ENCODE measurements at regions not wholly inside any gene's neighbourhood (a gene's known extent, or its start where the extent isn't known, plus 50 kb on each side); places are given as distances from the start of the nearest gene placed in this dataset.

DNA sequence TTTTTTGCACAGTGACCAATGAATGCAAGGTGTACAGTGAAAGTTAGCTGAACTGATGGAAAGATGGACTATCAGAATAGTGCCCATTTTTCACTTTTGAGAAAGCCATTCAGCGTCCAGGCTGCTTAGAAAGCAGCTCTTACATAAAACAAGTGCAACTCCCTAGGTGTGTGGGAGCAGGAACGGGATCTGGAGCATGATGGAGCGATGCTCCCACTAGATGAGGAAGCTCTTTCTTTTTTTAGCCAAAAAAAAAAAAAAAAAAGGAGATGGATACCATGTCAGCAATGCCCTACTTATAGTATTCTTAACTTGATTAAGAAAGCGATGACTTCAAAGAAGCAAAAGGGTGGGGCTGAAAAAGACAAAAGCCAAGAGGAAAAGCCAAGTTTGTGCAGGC is 925.5 kb downstream of the GATA3 start:
- Mint-ChIP-seq H3K4me3 (no peak overlapping the region), H3K36me3 (ENCODE audit: insufficient read depth in 2 of 2) (peaks cover 0 to 10% of the 10 kb centered on the region in 2 donors), H3K27me3 (ENCODE audit: low read depth) (no peaks in the 10 kb centered on the region), H3K4me1 (ENCODE audit: low read depth) (peaks cover 32% of the 10 kb centered on the region), H3K9me3 (no peaks in the 10 kb centered on the region), H3K27ac (no peak overlapping the region)
- DNase-seq (no peak), ATAC-seq (replicated peaks in 1 of 2) (no peak)

- H3K27ac Mint-ChIP-seq, result no peak overlapping the region
- H3K9me3 Mint-ChIP-seq, result no peaks in the 10 kb centered on the region
- peaks cover 29% of the 10 kb centered on the region for H3K4me1 Mint-ChIP-seq (ENCODE audit: low read depth)
- no peak overlapping the region for H3K4me3 Mint-ChIP-seq
- ATAC-seq (replicated peaks in 1 of 2) (peak in 1 of 2 donors; percentile 19), DNase-seq (no peak)
- H3K27me3 Mint-ChIP-seq (ENCODE audit: low read depth), result no peaks in the 10 kb centered on the region
- peaks cover 0 to 12% of the 10 kb centered on the region in 2 donors for H3K36me3 Mint-ChIP-seq (ENCODE audit: insufficient read depth in 2 of 2)
Observed at GRCh38 chr10:8981277-8981676, 926.8 kb downstream of the GATA3 start.

GRCh38 chr10:8985651-8986050 is 931.2 kb downstream of the GATA3 start:
- ATAC-seq (replicated peaks in 1 of 2) (peak; percentile 25 to 70), DNase-seq (no peak)
- no peak overlapping the region for H3K4me3 Mint-ChIP-seq
- H3K27ac Mint-ChIP-seq, result no peak overlapping the region
- H3K27me3 Mint-ChIP-seq (ENCODE audit: low read depth), result no peaks in the 10 kb centered on the region
- no peaks in the 10 kb centered on the region for H3K9me3 Mint-ChIP-seq
- H3K36me3 Mint-ChIP-seq (ENCODE audit: insufficient read depth in 2 of 2), result peaks cover 1 to 12% of the 10 kb centered on the region in 2 donors
- peaks cover 51% of the 10 kb centered on the region for H3K4me1 Mint-ChIP-seq (ENCODE audit: low read depth)

DNA sequence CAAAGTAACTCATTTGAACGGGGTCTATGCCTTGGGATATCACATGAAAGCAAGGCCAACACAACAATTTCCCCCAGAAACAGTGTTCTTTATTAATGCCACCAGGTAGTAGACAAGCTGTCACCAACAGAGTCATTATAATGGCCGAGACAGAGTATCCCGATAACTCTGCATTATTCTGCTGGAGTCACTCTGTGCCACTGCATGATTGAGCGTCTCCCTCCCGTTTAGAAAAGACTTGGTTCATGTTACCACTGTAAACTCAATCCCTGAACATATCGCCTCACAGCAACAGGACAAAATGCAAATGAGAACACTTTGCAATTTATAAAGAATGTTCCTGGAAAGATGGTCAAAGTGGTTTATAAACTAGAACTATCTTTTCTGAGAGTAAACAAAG is 932.5 kb downstream of the GATA3 start:
- H3K27ac Mint-ChIP-seq, result peak overlapping the region; percentile 70
- peak overlapping the region in 1 of 2 donors; percentile 49 for H3K4me3 Mint-ChIP-seq
- H3K9me3 Mint-ChIP-seq, result no peaks in the 10 kb centered on the region
- H3K36me3 Mint-ChIP-seq (ENCODE audit: insufficient read depth in 2 of 2), result peaks cover 1 to 12% of the 10 kb centered on the region in 2 donors
- no peak for DNase-seq
- no peaks in the 10 kb centered on the region for H3K27me3 Mint-ChIP-seq (ENCODE audit: low read depth)
- ATAC-seq (replicated peaks in 1 of 2), result no peak
- peaks cover 52% of the 10 kb centered on the region for H3K4me1 Mint-ChIP-seq (ENCODE audit: low read depth)

DNA sequence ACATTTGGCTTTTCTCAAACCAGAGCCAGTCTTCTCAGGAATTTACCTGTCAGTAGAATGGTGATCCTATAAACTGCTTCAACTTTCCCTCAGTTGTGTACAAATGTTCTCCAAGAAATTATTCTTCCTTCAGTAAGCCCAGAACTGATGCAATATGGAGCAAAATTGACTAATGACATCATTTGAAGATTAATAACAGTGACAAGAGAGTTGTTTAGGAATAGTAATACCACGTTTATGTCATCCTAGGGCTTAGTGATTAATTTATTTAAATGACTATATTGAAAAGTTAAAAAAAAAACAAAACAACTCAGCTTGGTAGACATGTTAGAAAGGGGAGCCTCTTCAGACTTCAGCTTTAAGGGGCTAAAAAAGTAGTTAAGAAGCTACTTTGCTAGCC is 933.2 kb downstream of the GATA3 start:
- Mint-ChIP-seq H3K4me1 (ENCODE audit: low read depth) (peaks cover 59% of the 10 kb centered on the region), H3K9me3 (no peaks in the 10 kb centered on the region), H3K27me3 (ENCODE audit: low read depth) (no peaks in the 10 kb centered on the region), H3K27ac (no peak overlapping the region), H3K36me3 (ENCODE audit: insufficient read depth in 2 of 2) (peaks cover 1 to 12% of the 10 kb centered on the region in 2 donors), H3K4me3 (no peak overlapping the region)
- DNase-seq, result no peak
- ATAC-seq (replicated peaks in 1 of 2), result no peak

DNA sequence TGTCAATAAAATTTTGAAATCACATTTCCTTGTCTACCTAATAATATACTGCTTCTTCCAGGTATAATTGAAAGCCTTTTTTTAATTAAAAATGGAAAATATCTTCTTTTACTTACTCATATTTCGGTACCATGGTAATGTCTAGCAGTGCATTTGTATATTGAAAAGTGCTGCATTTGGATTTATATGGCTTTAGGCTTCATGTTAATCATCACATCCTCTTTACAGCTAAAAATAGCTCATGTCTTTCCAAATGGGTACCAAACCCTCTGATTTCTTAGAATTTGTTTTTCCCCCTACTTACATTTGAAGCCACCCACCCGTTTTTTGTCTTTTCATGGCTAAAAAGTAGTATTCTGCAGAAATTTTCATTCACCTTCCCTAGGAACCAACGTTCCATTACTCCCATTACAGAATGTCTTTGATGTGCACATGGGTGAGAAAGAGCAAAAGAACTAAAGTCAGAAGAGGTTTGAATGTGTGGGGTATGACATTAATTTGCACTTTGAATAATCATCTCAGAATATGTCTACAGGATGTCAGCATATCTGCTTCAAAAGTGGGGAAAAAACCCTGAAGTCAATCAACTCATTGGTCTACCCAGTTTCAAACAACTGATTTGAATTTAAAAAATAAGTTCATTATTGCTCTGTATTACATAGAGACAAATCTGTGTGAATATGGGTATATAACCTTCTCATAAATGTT is 935.9 kb downstream of the GATA3 start:
- H3K27ac Mint-ChIP-seq, result peak overlapping the region; percentile 2
- no peaks in the 10 kb centered on the region for H3K9me3 Mint-ChIP-seq
- ATAC-seq (replicated peaks in 1 of 2), result peak; percentile 74 to 80
- H3K4me3 Mint-ChIP-seq, result peak overlapping the region; percentile 43 to 55
- H3K36me3 Mint-ChIP-seq (ENCODE audit: insufficient read depth in 2 of 2), result peaks cover 0 to 1% of the 10 kb centered on the region in 2 donors
- H3K27me3 Mint-ChIP-seq (ENCODE audit: low read depth), result no peaks in the 10 kb centered on the region
- DNase-seq, result no peak
- H3K4me1 Mint-ChIP-seq (ENCODE audit: low read depth), result peaks cover 84% of the 10 kb centered on the region

DNA sequence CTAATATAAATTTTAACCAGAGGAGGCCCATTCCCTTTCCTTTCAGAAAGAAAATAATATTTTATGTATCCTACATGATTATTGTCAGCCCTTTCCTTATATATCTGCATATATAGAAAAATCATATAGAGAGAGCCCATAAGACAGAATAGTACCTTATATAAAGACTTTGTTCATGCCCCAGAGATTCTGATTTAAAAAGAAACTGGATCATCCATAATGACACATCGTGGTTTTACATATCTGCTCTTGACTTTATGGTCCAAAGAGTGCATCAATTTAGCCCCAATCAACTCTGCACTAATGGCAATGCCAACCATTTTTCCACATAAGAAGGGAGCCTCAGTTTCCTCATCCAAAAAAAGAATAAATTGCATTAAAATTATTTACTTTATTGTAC is 937.5 kb downstream of the GATA3 start:
- peak; percentile 30 to 54 for ATAC-seq (replicated peaks in 1 of 2)
- no peaks in the 10 kb centered on the region for H3K27me3 Mint-ChIP-seq (ENCODE audit: low read depth)
- peaks cover 0 to 1% of the 10 kb centered on the region in 2 donors for H3K36me3 Mint-ChIP-seq (ENCODE audit: insufficient read depth in 2 of 2)
- peak overlapping the region in 1 of 2 donors; percentile 4 for H3K4me3 Mint-ChIP-seq
- peaks cover 84% of the 10 kb centered on the region for H3K4me1 Mint-ChIP-seq (ENCODE audit: low read depth)
- no peak overlapping the region for H3K27ac Mint-ChIP-seq
- DNase-seq, result no peak
- H3K9me3 Mint-ChIP-seq, result no peaks in the 10 kb centered on the region

DNA sequence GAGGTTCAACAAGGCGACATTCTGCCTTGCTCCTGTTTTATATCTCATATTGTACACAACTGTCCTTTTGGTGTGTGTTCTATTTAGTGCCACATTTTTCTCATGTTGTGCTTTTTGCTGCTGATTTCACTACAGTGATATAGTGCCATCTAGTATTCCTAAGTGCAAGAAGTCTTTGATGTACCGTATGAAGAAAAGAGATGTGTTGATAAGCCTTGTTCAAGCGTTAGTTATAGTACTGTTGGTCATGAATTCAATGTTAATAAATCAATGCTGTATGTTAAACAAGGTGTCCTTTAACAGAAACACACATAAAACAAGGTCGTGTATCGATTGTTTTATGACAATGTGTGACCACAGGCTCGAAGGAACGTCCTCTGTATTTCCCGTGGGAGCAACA is 939.4 kb downstream of the GATA3 start:
- H3K4me1 Mint-ChIP-seq (ENCODE audit: low read depth), result peaks cover 89% of the 10 kb centered on the region
- ATAC-seq (replicated peaks in 1 of 2) (no peak), DNase-seq (no peak)
- H3K27ac Mint-ChIP-seq, result peak overlapping the region; percentile 56
- H3K27me3 Mint-ChIP-seq (ENCODE audit: low read depth), result no peaks in the 10 kb centered on the region
- peaks cover 0 to 1% of the 10 kb centered on the region in 2 donors for H3K36me3 Mint-ChIP-seq (ENCODE audit: insufficient read depth in 2 of 2)
- H3K4me3 Mint-ChIP-seq, result peak overlapping the region in 1 of 2 donors; percentile 40
- H3K9me3 Mint-ChIP-seq, result no peaks in the 10 kb centered on the region

DNA sequence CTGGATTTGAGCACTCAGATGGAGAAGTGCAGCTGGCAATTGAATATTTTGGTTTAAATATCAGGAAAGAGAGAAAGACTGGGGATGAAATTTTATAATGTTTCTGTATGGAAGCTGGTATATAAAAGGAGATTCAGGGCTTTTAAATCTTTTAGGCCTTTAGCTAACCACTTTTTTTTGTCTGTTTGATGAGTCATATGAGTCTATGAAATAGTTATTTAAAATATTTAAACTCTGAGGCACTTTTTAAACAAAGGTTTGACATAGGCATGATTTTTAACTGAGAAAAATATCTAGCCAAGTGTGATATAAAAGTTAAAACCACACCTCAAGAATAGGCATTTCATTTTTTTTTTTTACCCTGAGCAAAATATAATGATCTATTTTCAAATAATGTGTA is 944.3 kb downstream of the GATA3 start:
- Mint-ChIP-seq H3K27ac (no peak overlapping the region), H3K36me3 (ENCODE audit: insufficient read depth in 2 of 2) (peaks cover 0 to 3% of the 10 kb centered on the region in 2 donors), H3K4me3 (no peak overlapping the region), H3K27me3 (ENCODE audit: low read depth) (no peaks in the 10 kb centered on the region), H3K9me3 (no peaks in the 10 kb centered on the region), H3K4me1 (ENCODE audit: low read depth) (peaks cover 64% of the 10 kb centered on the region)
- ATAC-seq (replicated peaks in 1 of 2), result no peak
- DNase-seq, result no peak

DNA sequence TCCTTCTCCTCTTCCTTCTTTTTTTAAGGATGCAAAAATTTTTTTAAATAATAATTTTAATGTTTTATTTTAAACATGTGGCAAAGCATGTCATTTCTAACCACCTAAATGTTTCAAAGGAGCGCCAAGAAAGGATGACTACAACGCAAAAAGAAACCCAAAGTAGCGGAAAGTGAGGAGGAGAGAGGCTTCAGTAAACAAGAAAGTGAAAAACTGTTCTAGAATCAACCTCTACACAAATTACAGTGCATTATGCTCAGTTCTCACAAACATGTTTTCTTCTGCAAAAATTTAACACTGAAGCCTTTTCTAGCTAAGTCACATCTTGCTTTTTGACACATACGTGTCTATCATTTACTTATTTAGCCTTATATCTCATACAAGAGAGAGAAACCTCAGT is 948.6 kb downstream of the GATA3 start:
- Mint-ChIP-seq H3K4me3 (peak overlapping the region in 1 of 2 donors; percentile 38), H3K9me3 (no peaks in the 10 kb centered on the region), H3K27ac (peak overlapping the region; percentile 79), H3K36me3 (ENCODE audit: insufficient read depth in 2 of 2) (peaks cover 0 to 3% of the 10 kb centered on the region in 2 donors), H3K4me1 (ENCODE audit: low read depth) (peaks cover 67% of the 10 kb centered on the region), H3K27me3 (ENCODE audit: low read depth) (no peaks in the 10 kb centered on the region)
- DNase-seq, result no peak
- peak; percentile 40 to 55 for ATAC-seq (replicated peaks in 1 of 2)

GRCh38 chr10:9004736-9005135 is 950.2 kb downstream of the GATA3 start:
- H3K9me3 Mint-ChIP-seq, result no peaks in the 10 kb centered on the region
- ATAC-seq (replicated peaks in 1 of 2), result no peak
- no peaks in the 10 kb centered on the region for H3K27me3 Mint-ChIP-seq (ENCODE audit: low read depth)
- peaks cover 76% of the 10 kb centered on the region for H3K4me1 Mint-ChIP-seq (ENCODE audit: low read depth)
- peak overlapping the region; percentile 35 for H3K27ac Mint-ChIP-seq
- DNase-seq, result no peak
- H3K36me3 Mint-ChIP-seq (ENCODE audit: insufficient read depth in 2 of 2), result peaks cover 0 to 3% of the 10 kb centered on the region in 2 donors
- H3K4me3 Mint-ChIP-seq, result peak overlapping the region; percentile 50 to 76

- no peaks in the 10 kb centered on the region for H3K27me3 Mint-ChIP-seq (ENCODE audit: low read depth)
- no peaks in the 10 kb centered on the region for H3K9me3 Mint-ChIP-seq
- no peaks in the 10 kb centered on the region for H3K36me3 Mint-ChIP-seq (ENCODE audit: insufficient read depth in 2 of 2)
- DNase-seq (no peak), ATAC-seq (replicated peaks in 1 of 2) (peak in 1 of 2 donors; percentile 25)
- peak overlapping the region; percentile 87 for H3K27ac Mint-ChIP-seq
- H3K4me1 Mint-ChIP-seq (ENCODE audit: low read depth), result peaks cover 89% of the 10 kb centered on the region
- peak overlapping the region; percentile 53 to 73 for H3K4me3 Mint-ChIP-seq
Observed at GRCh38 chr10:9009505-9009904, 955.0 kb downstream of the GATA3 start.

GRCh38 chr10:9010093-9010492 is 955.6 kb downstream of the GATA3 start:
- Mint-ChIP-seq H3K4me1 (ENCODE audit: low read depth) (peaks cover 89% of the 10 kb centered on the region), H3K36me3 (ENCODE audit: insufficient read depth in 2 of 2) (no peaks in the 10 kb centered on the region), H3K4me3 (peak overlapping the region; percentile 53 to 73), H3K9me3 (no peaks in the 10 kb centered on the region), H3K27ac (peak overlapping the region; percentile 87), H3K27me3 (ENCODE audit: low read depth) (no peaks in the 10 kb centered on the region)
- DNase-seq, result peak; percentile 50 to 51
- ATAC-seq (replicated peaks in 1 of 2), result peak; percentile 84 to 85

All from activated T-cell treated with anti-CD3 and anti-CD28 coated beads, Interleukin-2, amount 50 U/mL, for 72 hours (primary cell).